ENCODE measurements at regions not wholly inside any gene's neighbourhood (a gene's known extent, or its start where the extent isn't known, plus 50 kb on each side); places are given as distances from the start of the nearest gene placed in this dataset.

GRCh38 chr14:104474495-104475213, 104.9 kb upstream of the C14orf180 start:
- ATAC-seq (no peak), DNase-seq (ENCODE audit: low spot score) (no peak)
- no peaks in the 10 kb centered on the region for H3K79me2 ChIP-seq (replicated peaks; ENCODE audit: insufficient read depth)
- H3K36me3 ChIP-seq (ENCODE audit: insufficient read depth), result no peaks in the 10 kb centered on the region
- no peak overlapping the region for H3K27ac ChIP-seq (ENCODE audit: low read depth)
- H3K4me3 ChIP-seq, result no peak overlapping the region
- Mint-ChIP-seq H3K4me3 (no peak overlapping the region), H3K36me3 (ENCODE audit: low read depth) (peaks cover 2% of the 10 kb centered on the region; the same call in 1 of the 3 replicates), H3K4me1 (peaks cover 5% of the 10 kb centered on the region; the same call in 2 of the 3 replicates), H3K9me3 (no peaks in the 10 kb centered on the region; the same call in 2 of the 3 replicates), H3K27ac (no peak overlapping the region), H3K27me3 (ENCODE audit: insufficient read depth, low read depth, poor library complexity) (peaks cover 4% of the 10 kb centered on the region)
- no peaks in the 10 kb centered on the region for H3K27me3 ChIP-seq (ENCODE audit: insufficient read depth)
- peak overlapping the region; percentile 93; the same call in 1 of the 2 replicates for H2AFZ ChIP-seq
- H3F3A ChIP-seq (replicated peaks; ENCODE audit: low read depth), result no peaks in the 10 kb centered on the region
- no peak overlapping the region for H3K4me2 ChIP-seq
- no peaks in the 10 kb centered on the region for H4K20me1 ChIP-seq (replicated peaks; ENCODE audit: insufficient read depth)
- no peak for TF ChIP-seq CTCF (conservative IDR thresholded peaks at IDR 0.05; ENCODE audit: low read depth in 2 of 2)
- no peak for TF ChIP-seq ZNF114 (CRISPR knock-in tag; IDR thresholded peaks at IDR 0.05)
- no peak for TF ChIP-seq ZNF331 (CRISPR knock-in tag; IDR thresholded peaks at IDR 0.05; ENCODE audit: low read depth)
- no peak for TF ChIP-seq ZNF462 (CRISPR knock-in tag; IDR thresholded peaks at IDR 0.05)
- H3K9me2 ChIP-seq (ENCODE audit: insufficient read depth), result no peaks in the 10 kb centered on the region; the same call in 1 of the 2 replicates
- no peaks in the 10 kb centered on the region for H3K4me1 ChIP-seq (ENCODE audit: insufficient read depth)

Measured in GM23338 (cell line).